Large intestine (tissue), 3 donors: ENCODE measurements at regions not wholly inside any gene's neighbourhood (a gene's known extent, or its start where the extent isn't known, plus 50 kb on each side); places are given as distances from the start of the nearest gene placed in this dataset.

Experiments
- DNase-seq, 2 donors: peaks; one replicate each; pipeline versions ENCODE4 v3.0.0 to v3.0.0-alpha.2; 2013
- H3K27ac ChIP-seq: one replicate; pipeline ENCODE4 v1.5.1; 2013; ENCODE audit warnings: low read length
- H3K27me3 ChIP-seq: 2 replicates; pipeline ENCODE4 v1.6.1; 2013; ENCODE audit warnings: low read length; ENCODE audit not compliant: control insufficient read depth, insufficient read depth
- H3K36me3 ChIP-seq: 2 replicates; pipeline ENCODE4 v1.6.1; 2013; ENCODE audit warnings: low read length; ENCODE audit not compliant: control insufficient read depth, insufficient read depth
- H3K4me1 ChIP-seq: one replicate; pipeline ENCODE4 v1.6.1; 2013; ENCODE audit warnings: low read length; ENCODE audit not compliant: control insufficient read depth, insufficient read depth
- H3K4me3 ChIP-seq: one replicate; pipeline ENCODE4 v1.5.1; 2013; ENCODE audit warnings: low read length
- H3K9me3 ChIP-seq: one replicate; pipeline ENCODE4 v1.6.1; 2013; ENCODE audit warnings: mild to moderate bottlenecking, low read depth, low read length, moderate library complexity; ENCODE audit not compliant: control insufficient read depth
- WGBS: methylation state at CpG from one replicate; pipeline ENCODE4 v1.1.5; 2013; ENCODE audit warnings: low lambda C conversion rate; ENCODE audit not compliant: insufficient coverage; 5-methylcytosine and 5-hydroxymethylcytosine counted together

DNA sequence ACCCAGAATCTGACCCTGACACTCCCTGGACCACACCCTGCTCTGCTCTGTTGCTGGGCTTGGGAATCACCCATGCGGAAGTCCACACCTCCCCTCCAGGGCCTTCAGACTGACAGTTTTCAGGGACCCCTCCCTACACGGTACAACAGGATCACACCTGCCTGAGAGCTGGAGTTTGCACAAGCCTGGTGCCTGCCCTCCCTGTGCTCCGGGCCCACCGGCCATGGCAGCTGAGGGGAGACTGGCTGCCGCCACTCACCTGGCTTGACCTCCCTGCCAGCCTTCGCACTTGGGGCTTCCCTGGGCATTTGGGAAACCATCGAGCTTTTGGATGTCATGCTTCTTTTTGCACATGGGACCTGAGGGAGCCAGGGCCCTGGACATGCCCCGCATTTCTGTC lies 95.9 kb upstream of the ANKRD34C start:
- no peak for DNase-seq
- Histone ChIP-seq H3K4me3 (no peak overlapping the region), H3K4me1 (no peaks in the 10 kb centered on the region), H3K9me3 (no peaks in the 10 kb centered on the region), H3K36me3 (no peaks in the 10 kb centered on the region), H3K27me3 (peaks cover 7% of the 10 kb centered on the region), H3K27ac (no peak overlapping the region)
- WGBS = no CpG with 5 or more reads among the region's 8 CpGs

DNA sequence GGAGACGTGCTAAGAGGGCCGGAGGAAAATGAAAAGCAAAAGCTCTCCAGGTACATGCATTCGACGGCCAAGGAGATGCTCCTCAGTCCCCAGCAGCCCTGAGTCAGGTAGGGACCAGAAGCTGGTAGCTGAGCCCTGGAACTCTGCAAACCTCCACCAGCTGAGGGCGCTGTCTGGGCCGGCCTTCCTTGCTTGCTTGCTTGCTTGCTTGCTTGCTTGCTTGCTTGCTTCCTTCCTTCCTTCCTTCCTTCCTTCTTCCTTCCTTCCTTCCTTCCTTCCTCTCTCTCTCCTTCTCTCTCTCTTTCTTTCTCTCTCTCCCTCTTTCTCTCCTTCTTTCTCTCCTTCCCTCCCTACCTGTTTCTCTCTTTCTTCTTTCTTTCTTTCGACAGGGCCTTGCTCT lies 94.6 kb upstream of the RASGRF1 start:
- 89% methylated on average over 1 of the region's 7 CpGs for WGBS
- no peaks in the 10 kb centered on the region for H3K4me1 ChIP-seq
- H3K36me3 ChIP-seq = no peaks in the 10 kb centered on the region
- DNase-seq = no peak
- H3K9me3 ChIP-seq = no peaks in the 10 kb centered on the region
- peaks cover 7% of the 10 kb centered on the region for H3K27me3 ChIP-seq
- H3K4me3 ChIP-seq = no peak overlapping the region
- H3K27ac ChIP-seq = no peak overlapping the region

DNA sequence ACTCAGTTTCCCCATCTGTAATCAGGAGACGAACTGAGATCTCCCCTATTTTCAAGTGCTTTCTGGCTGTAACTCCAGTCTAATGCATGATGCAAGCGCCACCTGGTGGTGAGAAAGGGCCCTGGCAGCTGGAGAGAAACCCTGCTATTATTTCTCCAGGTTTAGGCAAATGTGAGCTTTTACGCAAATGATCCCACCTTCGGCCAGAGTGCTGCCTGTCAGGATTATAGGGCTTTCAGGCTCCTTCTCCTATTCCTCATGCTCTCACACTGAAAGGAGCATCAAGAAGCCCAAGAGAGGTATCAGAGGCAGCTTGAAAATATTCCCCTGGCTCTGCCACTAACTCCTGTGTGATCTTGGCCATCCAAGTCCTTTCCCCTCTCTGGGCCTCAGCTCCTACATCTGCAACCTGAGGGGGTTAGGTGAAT lies 93.9 kb upstream of the RASGRF1 start:
- H3K27me3 ChIP-seq = peaks cover 4% of the 10 kb centered on the region
- no peaks in the 10 kb centered on the region for H3K9me3 ChIP-seq
- peak; percentile 32 to 37 for DNase-seq
- no peaks in the 10 kb centered on the region for H3K4me1 ChIP-seq
- H3K4me3 ChIP-seq = no peak overlapping the region
- no peaks in the 10 kb centered on the region for H3K36me3 ChIP-seq
- WGBS = no CpG with 5 or more reads among the region's 4 CpGs
- H3K27ac ChIP-seq = no peak overlapping the region

GRCh38 chr15:79180318-79180717 lies 89.7 kb upstream of the RASGRF1 start:
- H3K27me3 ChIP-seq = peaks cover 17% of the 10 kb centered on the region
- no CpG with 5 or more reads among the region's 5 CpGs for WGBS
- peaks cover 3% of the 10 kb centered on the region for H3K9me3 ChIP-seq
- no peak overlapping the region for H3K4me3 ChIP-seq
- no peak overlapping the region for H3K27ac ChIP-seq
- no peak for DNase-seq
- no peaks in the 10 kb centered on the region for H3K4me1 ChIP-seq
- no peaks in the 10 kb centered on the region for H3K36me3 ChIP-seq

DNA sequence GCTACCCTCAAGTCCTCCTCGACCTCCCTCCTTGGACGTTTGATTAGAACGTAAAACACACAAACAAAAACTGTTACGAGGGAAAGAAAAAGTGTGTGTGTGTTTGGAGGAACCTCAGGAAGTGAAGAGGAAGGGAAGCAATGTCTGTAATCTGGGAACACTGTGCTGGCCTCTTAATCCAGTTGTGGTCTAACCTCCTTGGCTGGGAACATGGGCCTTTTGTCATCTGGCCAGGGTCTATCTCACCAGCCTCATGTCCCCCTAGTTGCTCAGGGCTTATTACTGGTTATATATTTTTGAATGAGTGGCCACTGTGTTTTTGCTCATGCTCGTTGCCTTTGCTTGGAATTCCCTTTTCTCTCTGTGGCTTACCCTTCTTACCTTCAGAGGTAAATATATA lies 89.0 kb upstream of the RASGRF1 start:
- Histone ChIP-seq H3K4me3 (no peak overlapping the region), H3K9me3 (peaks cover 3% of the 10 kb centered on the region), H3K4me1 (no peaks in the 10 kb centered on the region), H3K36me3 (no peaks in the 10 kb centered on the region), H3K27ac (no peak overlapping the region), H3K27me3 (peaks cover 17% of the 10 kb centered on the region)
- no peak for DNase-seq
- WGBS = no CpG with 5 or more reads among the region's 5 CpGs

DNA sequence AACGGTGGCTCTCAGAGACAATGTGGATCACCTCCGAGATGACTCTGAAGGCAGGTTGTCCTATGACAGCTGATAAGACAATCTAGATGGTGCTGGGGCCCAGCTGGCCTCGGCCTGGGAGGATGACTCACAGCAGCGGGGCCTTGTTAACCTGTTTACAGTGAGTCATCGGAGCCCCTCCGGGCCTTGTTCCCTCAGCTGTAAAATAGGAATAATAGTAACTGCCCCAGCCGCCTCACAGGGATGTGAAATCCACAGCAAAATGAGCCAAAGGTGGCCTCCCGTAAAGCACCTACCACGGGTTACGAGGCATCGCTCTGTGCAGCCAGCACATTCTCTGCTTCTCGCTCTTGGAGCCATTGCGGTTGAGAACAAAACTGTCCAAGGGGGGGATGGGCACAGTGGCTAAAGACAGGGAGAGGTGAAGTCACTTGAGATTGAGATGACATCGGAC lies 88.6 kb upstream of the RASGRF1 start:
- no peaks in the 10 kb centered on the region for H3K4me1 ChIP-seq
- peaks cover 3% of the 10 kb centered on the region for H3K9me3 ChIP-seq
- peak; percentile 49 to 76 for DNase-seq
- H3K27me3 ChIP-seq = peaks cover 17% of the 10 kb centered on the region
- no peak overlapping the region for H3K27ac ChIP-seq
- WGBS = no CpG with 5 or more reads among the region's 14 CpGs
- no peaks in the 10 kb centered on the region for H3K36me3 ChIP-seq
- H3K4me3 ChIP-seq = no peak overlapping the region

DNA sequence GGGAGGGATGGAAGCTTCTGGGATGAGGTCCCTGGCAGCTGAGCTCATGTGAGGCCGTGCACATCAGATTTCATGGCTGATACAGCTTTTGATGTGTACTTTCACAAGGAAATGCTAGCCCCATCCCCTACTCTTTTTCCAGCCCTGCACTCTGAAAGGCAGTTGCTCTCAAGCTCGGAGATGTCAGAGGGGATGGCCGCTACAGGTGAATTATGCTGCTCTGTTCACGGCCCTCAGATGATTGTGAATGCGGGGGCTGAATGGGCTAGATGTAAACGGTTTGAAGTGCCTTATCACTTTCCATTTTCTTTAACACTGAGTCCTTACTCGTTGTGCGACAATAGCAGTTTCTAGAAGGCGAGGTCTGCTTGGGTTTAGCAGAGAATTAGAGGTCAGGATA lies 88.0 kb upstream of the RASGRF1 start:
- no CpG with 5 or more reads among the region's 9 CpGs for WGBS
- no peaks in the 10 kb centered on the region for H3K36me3 ChIP-seq
- no peak for DNase-seq
- peaks cover 17% of the 10 kb centered on the region for H3K27me3 ChIP-seq
- no peak overlapping the region for H3K4me3 ChIP-seq
- no peaks in the 10 kb centered on the region for H3K4me1 ChIP-seq
- no peak overlapping the region for H3K27ac ChIP-seq
- H3K9me3 ChIP-seq = peaks cover 3% of the 10 kb centered on the region

DNA sequence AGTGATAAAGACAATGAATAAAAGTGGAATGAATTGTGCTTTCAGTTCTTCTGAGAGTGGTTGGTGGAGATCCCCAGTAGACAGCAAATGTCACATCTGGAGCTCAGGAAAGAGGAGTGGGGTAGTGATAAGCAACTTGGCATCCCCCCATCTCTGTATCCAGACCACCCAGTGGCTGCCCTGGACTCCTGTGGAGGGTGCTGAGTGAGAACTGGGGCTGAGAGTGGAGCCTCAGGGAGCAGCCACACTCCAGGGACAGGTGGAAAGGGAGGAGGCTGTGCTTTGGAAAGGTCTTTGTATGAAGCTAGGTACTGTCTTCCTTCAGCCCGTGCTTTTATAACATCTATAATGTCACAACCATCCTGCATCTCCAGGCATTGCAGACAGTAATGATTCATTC lies 85.6 kb upstream of the RASGRF1 start:
- peaks cover 23% of the 10 kb centered on the region for H3K27me3 ChIP-seq
- no peak overlapping the region for H3K27ac ChIP-seq
- no CpG with 5 or more reads among the region's 1 CpG for WGBS
- no peak for DNase-seq
- H3K36me3 ChIP-seq = no peaks in the 10 kb centered on the region
- no peaks in the 10 kb centered on the region for H3K4me1 ChIP-seq
- H3K9me3 ChIP-seq = peaks cover 3% of the 10 kb centered on the region
- no peak overlapping the region for H3K4me3 ChIP-seq

DNA sequence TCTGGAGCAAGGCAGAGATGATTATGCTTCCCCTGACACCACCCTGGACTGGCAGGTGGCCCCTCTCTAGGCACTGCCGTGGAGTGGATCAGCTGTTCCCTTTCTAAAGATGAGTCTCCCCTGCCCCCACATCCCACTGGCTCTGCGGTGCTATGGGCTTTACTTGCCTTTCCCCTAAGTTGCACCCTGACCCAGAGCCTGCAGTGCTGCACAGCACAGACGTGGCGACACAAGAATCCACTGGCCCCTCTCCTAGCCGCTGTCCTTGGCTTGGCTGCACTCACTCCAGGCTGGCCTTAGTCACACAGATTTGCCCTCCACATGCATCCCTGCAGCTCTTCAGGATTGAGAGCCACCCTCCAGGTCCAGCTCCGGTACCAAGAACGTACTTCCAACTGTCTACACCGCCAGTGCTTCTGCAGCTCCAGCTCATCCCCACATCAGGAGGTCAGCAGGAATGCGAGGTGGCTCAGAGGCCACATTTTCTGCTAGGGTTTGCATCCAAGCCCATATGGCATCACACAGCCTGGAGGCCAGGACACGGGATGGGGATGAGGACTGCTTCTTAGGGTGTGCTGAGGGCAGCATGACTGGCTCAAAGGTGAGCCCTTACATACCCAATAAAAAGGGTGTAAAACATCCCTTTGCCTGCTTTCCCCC lies 82.4 kb upstream of the RASGRF1 start:
- H3K36me3 ChIP-seq = no peaks in the 10 kb centered on the region
- H3K4me3 ChIP-seq = no peak overlapping the region
- H3K9me3 ChIP-seq = no peaks in the 10 kb centered on the region
- WGBS = no CpG with 5 or more reads among the region's 10 CpGs
- peaks cover 32% of the 10 kb centered on the region for H3K27me3 ChIP-seq
- DNase-seq = no peak
- H3K27ac ChIP-seq = no peak overlapping the region
- H3K4me1 ChIP-seq = peaks cover 8% of the 10 kb centered on the region

GRCh38 chr15:79172032-79172481 lies 81.5 kb upstream of the RASGRF1 start:
- Histone ChIP-seq H3K4me3 (no peak overlapping the region), H3K36me3 (no peaks in the 10 kb centered on the region), H3K27me3 (peaks cover 25% of the 10 kb centered on the region), H3K27ac (no peak overlapping the region), H3K4me1 (peaks cover 8% of the 10 kb centered on the region), H3K9me3 (no peaks in the 10 kb centered on the region)
- no CpG with 5 or more reads among the region's 7 CpGs for WGBS
- DNase-seq = no peak
